RWPE1 (cell line): ENCODE measurements at regions not wholly inside any gene's neighbourhood (a gene's known extent, or its start where the extent isn't known, plus 50 kb on each side); places are given as distances from the start of the nearest gene placed in this dataset.

Source experiments
- CTCF ChIA-PET: fragments of 350-600 bp; sonication (Branson Sonifier 250); formaldehyde crosslinking; extraction: SDS; loops from one replicate; lab custom pipeline; 2021; lab: Yijun Ruan, JAX
- POLR2A ChIA-PET: fragments of 400-600 bp; formaldehyde crosslinking; extraction: SDS; loops from one replicate; lab custom pipeline; 2020; ENCODE audit warnings: antibody characterized with exemption; ENCODE audit not compliant: low non-redundant PET; lab: Yijun Ruan, JAX
- DNase-seq: peaks from one replicate; pipeline ENCODE4 v3.0.0; 2012; ENCODE audit warnings: low spot score
- H3K27ac ChIP-seq: fragments of 450-650 bp; 2 replicates; pipeline ENCODE4 v1.5.1; 2017
- TF ChIP-seq, protein P1 (sequence below): fragments of 450-650 bp; conservative IDR thresholded peaks from 2 replicates; pipeline ENCODE4 v1.5.1; 2017; ENCODE audit warnings: low read depth, mild to moderate bottlenecking

DNA sequence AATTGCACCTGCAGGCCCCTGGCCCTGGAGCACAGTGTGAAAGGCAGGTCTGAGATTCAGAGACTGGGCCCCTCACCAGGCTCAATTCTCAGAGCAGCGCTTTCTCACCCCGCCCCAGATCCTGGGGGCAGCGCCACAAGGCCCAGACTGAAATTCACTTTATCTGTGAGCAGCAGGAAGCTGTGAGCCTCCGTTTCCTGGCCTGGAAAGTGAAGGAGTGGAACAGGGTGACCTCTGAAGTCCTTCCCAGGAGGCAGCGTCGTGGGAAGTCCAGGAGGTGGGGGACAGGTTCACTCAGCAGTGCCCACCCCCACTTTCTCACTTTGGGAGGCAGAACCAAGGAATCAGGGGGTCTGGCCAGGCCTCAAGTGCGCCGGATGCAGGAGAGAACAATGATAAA is 235.4 kb downstream of the NDUFA10 start:
- POLR2A ChIA-PET, result no interaction called here
- TF ChIP-seq, protein P1, sequence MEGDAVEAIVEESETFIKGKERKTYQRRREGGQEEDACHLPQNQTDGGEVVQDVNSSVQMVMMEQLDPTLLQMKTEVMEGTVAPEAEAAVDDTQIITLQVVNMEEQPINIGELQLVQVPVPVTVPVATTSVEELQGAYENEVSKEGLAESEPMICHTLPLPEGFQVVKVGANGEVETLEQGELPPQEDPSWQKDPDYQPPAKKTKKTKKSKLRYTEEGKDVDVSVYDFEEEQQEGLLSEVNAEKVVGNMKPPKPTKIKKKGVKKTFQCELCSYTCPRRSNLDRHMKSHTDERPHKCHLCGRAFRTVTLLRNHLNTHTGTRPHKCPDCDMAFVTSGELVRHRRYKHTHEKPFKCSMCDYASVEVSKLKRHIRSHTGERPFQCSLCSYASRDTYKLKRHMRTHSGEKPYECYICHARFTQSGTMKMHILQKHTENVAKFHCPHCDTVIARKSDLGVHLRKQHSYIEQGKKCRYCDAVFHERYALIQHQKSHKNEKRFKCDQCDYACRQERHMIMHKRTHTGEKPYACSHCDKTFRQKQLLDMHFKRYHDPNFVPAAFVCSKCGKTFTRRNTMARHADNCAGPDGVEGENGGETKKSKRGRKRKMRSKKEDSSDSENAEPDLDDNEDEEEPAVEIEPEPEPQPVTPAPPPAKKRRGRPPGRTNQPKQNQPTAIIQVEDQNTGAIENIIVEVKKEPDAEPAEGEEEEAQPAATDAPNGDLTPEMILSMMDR, result no peak
- DNase-seq, result no peak
- CTCF ChIA-PET, result no interaction called here
- H3K27ac ChIP-seq, result no peak overlapping the region

GRCh38 chr2:239788576-239789098 is 236.5 kb downstream of the NDUFA10 start:
- POLR2A ChIA-PET, result no interaction called here
- CTCF ChIA-PET, result no interaction called here
- no peak for DNase-seq

DNA sequence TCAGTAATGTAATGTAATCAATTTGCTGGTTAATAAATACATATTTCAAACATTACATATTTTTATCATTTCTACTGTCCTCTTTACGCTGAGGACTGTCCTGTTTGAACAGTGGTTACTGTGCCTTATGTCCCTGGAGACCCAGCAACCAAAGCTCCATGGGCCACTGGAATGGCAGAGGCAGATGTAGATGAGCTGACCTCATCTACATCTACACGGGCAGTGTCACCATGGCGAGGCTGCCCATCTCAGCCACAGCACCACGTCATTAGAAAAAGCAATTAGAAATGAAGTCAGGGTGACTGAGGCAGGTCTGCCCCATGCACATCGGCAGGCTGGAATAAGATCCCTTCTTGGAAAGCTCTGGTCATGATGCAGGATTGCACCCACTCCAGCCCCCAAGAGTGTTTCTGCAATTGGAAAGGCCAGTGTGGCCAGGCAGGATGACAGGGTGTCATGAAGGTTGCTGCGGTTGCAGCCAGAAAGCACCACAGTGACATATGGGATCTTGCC is 237.5 kb downstream of the NDUFA10 start:
- POLR2A ChIA-PET, result no interaction called here
- H3K27ac ChIP-seq, result no peak overlapping the region
- TF ChIP-seq, protein P1, result no peak
- no peak for DNase-seq
- CTCF ChIA-PET, result no interaction called here

More at GRCh38 chr2:239788576-239789098, 236.5 kb downstream of the NDUFA10 start:
- H3K27ac ChIP-seq, result no peak overlapping the region
- TF ChIP-seq, protein P1, result no peak

DNA sequence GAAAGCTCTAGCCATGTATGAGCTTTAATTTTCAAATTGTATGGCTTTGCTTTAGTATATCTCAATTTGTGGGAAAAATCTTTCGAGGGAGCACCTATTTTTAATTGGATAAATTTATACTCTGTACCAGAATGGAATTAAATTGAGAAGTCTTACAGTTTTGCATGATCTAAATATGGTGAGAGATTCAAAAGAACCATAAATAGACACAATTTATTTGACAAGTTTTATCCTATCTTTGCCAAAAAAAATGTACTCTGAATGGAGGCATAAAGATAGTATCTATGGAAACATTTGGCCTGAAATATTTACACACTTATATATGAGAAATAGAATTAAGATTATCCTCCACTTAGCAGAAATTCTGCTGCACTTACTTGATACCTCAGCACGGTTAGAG is 238.4 kb downstream of the NDUFA10 start:
- ChIA-PET CTCF (interaction anchor here (0.6 to 0.7 kb wide), 2 partner anchors 37 to 619 kb away, joined by 5 to 6 read pairs; no protein-coding TSS in a partner anchor), POLR2A (no interaction called here)
- no peak overlapping the region for H3K27ac ChIP-seq
- TF ChIP-seq, protein P1, result no peak
- DNase-seq, result no peak

- TF ChIP-seq, protein P1, result no peak
- H3K27ac ChIP-seq, result no peak overlapping the region
- CTCF ChIA-PET, result no interaction called here
- POLR2A ChIA-PET, result no interaction called here
- DNase-seq, result no peak
Observed at GRCh38 chr2:239781454-239781853, 243.7 kb downstream of the NDUFA10 start.

- CTCF ChIA-PET, result no interaction called here
- DNase-seq, result no peak
- TF ChIP-seq, protein P1, result no peak
- POLR2A ChIA-PET, result no interaction called here
- no peak overlapping the region for H3K27ac ChIP-seq
Observed at GRCh38 chr2:239780236-239780994, 244.7 kb downstream of the NDUFA10 start.
